Ectodermal cell (in vitro differentiated cells): ENCODE measurements at regions not wholly inside any gene's neighbourhood (a gene's known extent, or its start where the extent isn't known, plus 50 kb on each side); places are given as distances from the start of the nearest gene placed in this dataset.
"Not testable (repeated sequence)": the region's sequence is repeated elsewhere in the genome, so short reads cannot be mapped to it uniquely, and the experiment has no call there.

Experiments
- H3K27ac ChIP-seq: 2 replicates; pipeline ENCODE4 v1.7.0; 2013; ENCODE audit warnings: mild to moderate bottlenecking, low read depth, low read length; ENCODE audit not compliant: insufficient read depth, poor library complexity, severe bottlenecking
- H3K27me3 ChIP-seq: 2 replicates; pipeline ENCODE4 v1.7.0; 2013; ENCODE audit warnings: mild to moderate bottlenecking, low read length; ENCODE audit not compliant: insufficient read depth, control insufficient read depth, poor library complexity, severe bottlenecking
- H3K36me3 ChIP-seq: one replicate; pipeline ENCODE4 v1.7.0; 2013; ENCODE audit warnings: low read length; ENCODE audit not compliant: control insufficient read depth, insufficient read depth
- H3K4me1 ChIP-seq: one replicate; pipeline ENCODE4 v1.7.0; 2013; ENCODE audit warnings: low read length; ENCODE audit not compliant: control insufficient read depth, insufficient read depth
- H3K4me3 ChIP-seq: 2 replicates; pipeline ENCODE4 v1.7.0; 2013; ENCODE audit warnings: low read depth, low read length, control low read depth; ENCODE audit not compliant: insufficient read depth
- H3K9me3 ChIP-seq: 2 replicates; pipeline ENCODE4 v1.7.0; 2013; ENCODE audit warnings: mild to moderate bottlenecking, low read length, moderate library complexity; ENCODE audit not compliant: control insufficient read depth
- WGBS, 2 experiments: methylation state at CpG; one replicate each; pipeline ENCODE4 v1.1.7; 2013; ENCODE audit warnings: missing lambda C conversion rate in 2 of 2; 5-methylcytosine and 5-hydroxymethylcytosine counted together

GRCh38 chr16:17747081-17747756 is 276.5 kb upstream of the XYLT1 start:
- Histone ChIP-seq H3K4me1 (peaks cover 39% of the 10 kb centered on the region), H3K36me3 (no peaks in the 10 kb centered on the region), H3K4me3 (no peak overlapping the region), H3K9me3 (peaks cover 2% of the 10 kb centered on the region), H3K27me3 (no peaks in the 10 kb centered on the region), H3K27ac (no peak overlapping the region)
- WGBS, 2 experiments, result 77 to 78% methylated on average over 5 of the region's 5 CpGs

GRCh38 chr16:17744921-17745572 is 274.3 kb upstream of the XYLT1 start:
- H3K4me1 ChIP-seq, result peaks cover 39% of the 10 kb centered on the region
- no peaks in the 10 kb centered on the region for H3K27me3 ChIP-seq
- peak overlapping the region; percentile 79 for H3K27ac ChIP-seq
- 5% methylated on average over 15 of the region's 15 CpGs for WGBS, 2 experiments
- H3K36me3 ChIP-seq, result no peaks in the 10 kb centered on the region
- peaks cover 2% of the 10 kb centered on the region for H3K9me3 ChIP-seq
- H3K4me3 ChIP-seq, result peak overlapping the region; percentile 17

- Histone ChIP-seq H3K4me1 (peaks cover 37% of the 10 kb centered on the region), H3K9me3 (no peaks in the 10 kb centered on the region), H3K36me3 (no peaks in the 10 kb centered on the region), H3K27ac (no peak overlapping the region), H3K27me3 (no peaks in the 10 kb centered on the region), H3K4me3 (no peak overlapping the region)
- 58% methylated on average over 4 of the region's 4 CpGs for WGBS, 2 experiments
Observed at GRCh38 chr16:17743578-17743977, 272.8 kb upstream of the XYLT1 start.

GRCh38 chr16:17743158-17743557 is 272.4 kb upstream of the XYLT1 start:
- Histone ChIP-seq H3K9me3 (no peaks in the 10 kb centered on the region), H3K36me3 (no peaks in the 10 kb centered on the region), H3K4me1 (peaks cover 33% of the 10 kb centered on the region), H3K4me3 (no peak overlapping the region), H3K27me3 (no peaks in the 10 kb centered on the region), H3K27ac (no peak overlapping the region)
- WGBS, 2 experiments, result 70 to 73% methylated on average over 3 of the region's 3 CpGs

- H3K4me1 ChIP-seq, H3K9me3 ChIP-seq, H3K27me3 ChIP-seq, H3K36me3 ChIP-seq, H3K4me3 ChIP-seq, H3K27ac ChIP-seq: not testable (repeated sequence)
- WGBS, 2 experiments, result 86 to 88% methylated on average over 3 of the region's 3 CpGs
Observed at GRCh38 chr16:17735099-17735498, 264.3 kb upstream of the XYLT1 start.

GRCh38 chr16:17729820-17730219 is 259.1 kb upstream of the XYLT1 start:
- no peak overlapping the region for H3K4me3 ChIP-seq
- no peaks in the 10 kb centered on the region for H3K36me3 ChIP-seq
- no peaks in the 10 kb centered on the region for H3K9me3 ChIP-seq
- no peak overlapping the region for H3K27ac ChIP-seq
- no peaks in the 10 kb centered on the region for H3K27me3 ChIP-seq
- no peaks in the 10 kb centered on the region for H3K4me1 ChIP-seq
- WGBS, 2 experiments, result 90 to 92% methylated on average over 3 of the region's 3 CpGs

GRCh38 chr16:17728196-17728595 is 257.4 kb upstream of the XYLT1 start:
- Histone ChIP-seq H3K4me3 (no peak overlapping the region), H3K36me3 (no peaks in the 10 kb centered on the region), H3K27ac (no peak overlapping the region), H3K27me3 (no peaks in the 10 kb centered on the region), H3K4me1 (no peaks in the 10 kb centered on the region), H3K9me3 (no peaks in the 10 kb centered on the region)
- 90 to 92% methylated on average over 4 of the region's 4 CpGs for WGBS, 2 experiments

GRCh38 chr16:17724242-17724898 is 253.6 kb upstream of the XYLT1 start:
- 86 to 92% methylated on average over 8 to 9 of the region's 10 CpGs for WGBS, 2 experiments
- Histone ChIP-seq H3K36me3 (no peaks in the 10 kb centered on the region), H3K27ac (no peak overlapping the region), H3K4me1 (no peaks in the 10 kb centered on the region), H3K27me3 (no peaks in the 10 kb centered on the region), H3K9me3 (no peaks in the 10 kb centered on the region), H3K4me3 (no peak overlapping the region)

- no peak overlapping the region for H3K4me3 ChIP-seq
- H3K27me3 ChIP-seq, result no peaks in the 10 kb centered on the region
- no peak overlapping the region for H3K27ac ChIP-seq
- H3K36me3 ChIP-seq, result no peaks in the 10 kb centered on the region
- H3K4me1 ChIP-seq, result no peaks in the 10 kb centered on the region
- WGBS, 2 experiments, result 89 to 90% methylated on average over 10 of the region's 10 CpGs
- no peaks in the 10 kb centered on the region for H3K9me3 ChIP-seq
Observed at GRCh38 chr16:17723531-17724134, 252.9 kb upstream of the XYLT1 start.

- Histone ChIP-seq H3K4me3 (no peak overlapping the region), H3K9me3 (no peaks in the 10 kb centered on the region), H3K36me3 (no peaks in the 10 kb centered on the region), H3K27ac (no peak overlapping the region), H3K4me1 (no peaks in the 10 kb centered on the region), H3K27me3 (no peaks in the 10 kb centered on the region)
- 88 to 100% methylated on average over 2 of the region's 2 CpGs for WGBS, 2 experiments
Observed at GRCh38 chr16:17718495-17718894, 247.7 kb upstream of the XYLT1 start.
